K562 (cell line): ENCODE measurements at regions not wholly inside any gene's neighbourhood (a gene's known extent, or its start where the extent isn't known, plus 50 kb on each side); places are given as distances from the start of the nearest gene placed in this dataset.

Experiments used
- ATAC-seq: fragments of 200-7000 bp; cut with Tn5 transposase; 3 replicates; pipeline ENCODE4 v1.9.1; 2020; ENCODE audit warnings: moderate library complexity
- BruUV-seq: library from RNA; stranded (reverse); fragments of 400-500 nt; replicated peaks from 2 replicates; lab custom pipeline; 2021; lab: Mats Ljungman, UMichigan
- CTCF ChIA-PET: fragments of 300-600 bp; formaldehyde crosslinking; extraction: SDS; loops from one replicate; lab custom pipeline; 2021; ENCODE audit warnings: low intra/inter-chr PET ratio; lab: Yijun Ruan, JAX
- POLR2A ChIA-PET: fragments of 300-600, 350-650 bp; sonication (Branson Sonifier 250); formaldehyde crosslinking; extraction: SDS; loops from one replicate; lab custom pipeline; 2021; ENCODE audit warnings: antibody characterized with exemption, inconsistent platforms; lab: Yijun Ruan, JAX
- DNase-seq, 4 experiments: peaks; one replicate each; pipeline versions ENCODE4 v3.0.0 to v3.0.0-alpha.2; 2011 to 2018; ENCODE audit warnings: low spot score in 3 of 4, mixed read lengths in 3 of 4; ENCODE audit errors: extremely low read depth in 1 of 4
- FAIRE-seq: peaks from 2 replicates; lab custom pipeline; 2011; peaks lifted over from hg19 to GRCh38; lab: Jason Lieb, UNC
- H2AFZ ChIP-seq: 2 replicates; pipeline ENCODE4 v1.6.0; 2011; ENCODE audit warnings: low read depth, low read length, control low read depth, inconsistent platforms
- H3K27ac ChIP-seq: fragments of 200-600 bp; 3 replicates; pipeline ENCODE4 v1.8.0; 2011; ENCODE audit warnings: low read depth, mild to moderate bottlenecking, control low read depth, inconsistent platforms, low read length, moderate library complexity, mixed read lengths; ENCODE audit errors: extremely low read depth
- H3K27me3 ChIP-seq, 2 experiments: fragments of 300-600 bp in 1 of 2; 2 replicates in 1 of 2; 3 replicates in 1 of 2; pipeline versions ENCODE4 v1.6.0 to v1.8.0; 2011; ENCODE audit warnings: inconsistent platforms in 2 of 2, low read length in 2 of 2, mild to moderate bottlenecking in 1 of 2, mixed read lengths in 1 of 2, moderate library complexity in 1 of 2; ENCODE audit not compliant: control insufficient read depth in 2 of 2, insufficient read depth in 2 of 2
- H3K36me3 ChIP-seq: fragments of 300-600 bp; 3 replicates; pipeline ENCODE4 v1.8.0; 2011; ENCODE audit warnings: mild to moderate bottlenecking, low read length, inconsistent platforms; ENCODE audit not compliant: control insufficient read depth, insufficient read depth
- H3K4me1 ChIP-seq, 2 experiments: fragments of 200-600 bp in 1 of 2; replicated peaks in 1 of 2; 2 replicates in 1 of 2; 3 replicates in 1 of 2; pipeline versions ENCODE4 v1.5.1 to v1.8.0; 2011; ENCODE audit warnings: inconsistent platforms in 2 of 2, low read length in 2 of 2, mild to moderate bottlenecking in 1 of 2, mixed read lengths in 1 of 2, moderate library complexity in 1 of 2; ENCODE audit not compliant: control insufficient read depth in 2 of 2, insufficient read depth in 2 of 2
- H3K4me2 ChIP-seq: 2 replicates; pipeline ENCODE4 v1.6.1; 2011; ENCODE audit warnings: low read length, control low read depth, inconsistent platforms, mixed read lengths; ENCODE audit not compliant: insufficient read depth
- H3K4me3 ChIP-seq: fragments of 200-600 bp; sonication (generic), shearing (Covaris generic); 2 replicates; pipeline ENCODE4 v1.5.1; 2016; ENCODE audit warnings: control low read depth, inconsistent platforms
- H3K79me2 ChIP-seq: fragments of 200-600 bp; 3 replicates; pipeline ENCODE4 v1.8.0; 2011; ENCODE audit warnings: low read length, inconsistent platforms; ENCODE audit not compliant: control insufficient read depth, insufficient read depth
- H3K9ac ChIP-seq, 2 experiments: 2 replicates each; pipeline versions ENCODE4 v1.6.0 to v1.6.1; 2011; ENCODE audit warnings: low read depth in 2 of 2, low read length in 2 of 2, control low read depth in 1 of 2, inconsistent platforms in 1 of 2, mild to moderate bottlenecking in 1 of 2, mixed read lengths in 1 of 2; ENCODE audit not compliant: insufficient read depth in 1 of 2
- H3K9me1 ChIP-seq: one replicate; pipeline ENCODE4 v1.6.0; 2011; ENCODE audit warnings: inconsistent platforms, mild to moderate bottlenecking, low read length, moderate library complexity; ENCODE audit not compliant: control insufficient read depth, insufficient read depth
- H3K9me3 ChIP-seq: replicated peaks from 2 replicates; pipeline ENCODE4 v1.5.1; 2011; ENCODE audit warnings: low read depth, low read length, inconsistent platforms; ENCODE audit not compliant: control insufficient read depth, insufficient read depth
- H4K20me1 ChIP-seq: replicated peaks from 2 replicates; pipeline ENCODE4 v1.6.1; 2011; ENCODE audit warnings: low read length, inconsistent platforms, mixed read lengths; ENCODE audit not compliant: control insufficient read depth, insufficient read depth
- C11orf30 ChIP-seq: fragments of 450-650 bp; IDR thresholded peaks from 2 replicates; pipeline ENCODE4 v1.6.1; 2016; ENCODE audit warnings: low read depth, mild to moderate bottlenecking
- FOXO4 ChIP-seq: fragments of 450-650 bp; formaldehyde crosslinking; IDR thresholded peaks from 2 replicates; pipeline ENCODE4 v1.4.0; 2020; ENCODE audit warnings: mild to moderate bottlenecking, moderate library complexity
- MAFG ChIP-seq: fragments of 450-650 bp; conservative IDR thresholded peaks from 2 replicates; pipeline ENCODE4 v1.6.1; 2016; ENCODE audit warnings: missing genetic modification characterization, missing compliant biosample characterization
- ZNF316 ChIP-seq: fragments of 450-650 bp; IDR thresholded peaks from 2 replicates; pipeline ENCODE4 v1.6.1; 2016
- WGBS: fragments of 100-300 bp; shearing (Covaris generic); methylation state at CpG from one replicate; pipeline ENCODE4 v1.1.6; 2016; ENCODE audit warnings: low coverage, mixed read lengths; ENCODE audit not compliant: insufficient coverage; ENCODE audit errors: missing lambda C conversion rate; 5-methylcytosine and 5-hydroxymethylcytosine counted together
- in situ Hi-C: fragments of 300-500 bp; cut with MboI; formaldehyde crosslinking; loops from 4 replicates; pipeline ENCODE4 v1.15.0; 2018; ENCODE audit warnings: inconsistent platforms, mixed read lengths
- intact Hi-C: fragments of 100-400 bp; cut with micrococcal nuclease; formaldehyde crosslinking; loops from 2 replicates; pipeline ENCODE4 v1.14.2; 2022

- intact Hi-C loops (loop anchor here (10.0 kb wide), 2 partner anchors 448 to 818 kb away; no protein-coding TSS in a partner anchor), in situ Hi-C loops (no loop called here)
- Histone ChIP-seq H3K79me2 (no peaks in the 10 kb centered on the region), H3K9me3 (no peaks in the 10 kb centered on the region), H3K4me2 (no peak overlapping the region), H3K4me1 (no peaks in the 10 kb centered on the region; a peak in 2 of 5 replicates), H2AFZ (no peak overlapping the region), H3K9me1 (no peaks in the 10 kb centered on the region), H3K9ac (no peak overlapping the region), H3K27ac (no peak overlapping the region), H3K4me3 (no peak overlapping the region), H4K20me1 (no peaks in the 10 kb centered on the region), H3K27me3 (peaks cover 2 to 4% of the 10 kb centered on the region in 2 experiments; a peak in 1 of 5 replicates), H3K36me3 (no peaks in the 10 kb centered on the region)
- TF ChIP-seq MAFG (tag) (peak; percentile 39; the same call in 1 of the 2 replicates), ZNF316 (peak; percentile 52), C11orf30 (0 out of 2 replicates have a peak, but pooled peaks have one; percentile 5), FOXO4 (CRISPR knock-in tag) (no peak)
- ChIA-PET POLR2A (no interaction called here), CTCF (no interaction called here)
- no TSS peak for BruUV-seq
- FAIRE-seq: no peak
- DNase-seq: no peak
- WGBS: 12% methylated on average over 9 of the region's 9 CpGs
- ATAC-seq: no peak
These were observed 84.3 kb upstream of the PREP start for GRCh38 chr6:105487040-105487790.
